ENCODE measurements at regions not wholly inside any gene's neighbourhood (a gene's known extent, or its start where the extent isn't known, plus 50 kb on each side); places are given as distances from the start of the nearest gene placed in this dataset.

- no peaks in the 10 kb centered on the region for H3K36me3 Mint-ChIP-seq (ENCODE audit: insufficient read depth, unreplicated experiment)
- peaks cover 77% of the 10 kb centered on the region for H3K27me3 Mint-ChIP-seq (ENCODE audit: unreplicated experiment)
- intact Hi-C loops (cut with micrococcal nuclease; ENCODE audit: unreplicated experiment), result no loop called here
- CTCF ChIA-PET, result no interaction called here
- H3K4me1 Mint-ChIP-seq (ENCODE audit: low read depth, unreplicated experiment), result no peaks in the 10 kb centered on the region
- TF ChIP-seq CTCF (IDR thresholded peaks at IDR 0.05; ENCODE audit: unreplicated experiment), result no peak
- DNase-seq, result no peak
- no peak overlapping the region for H3K27ac Mint-ChIP-seq (ENCODE audit: unreplicated experiment)
- no peaks in the 10 kb centered on the region for H3K9me3 Mint-ChIP-seq (ENCODE audit: low read depth, unreplicated experiment)
- no TSS peak for BruUV-seq (replicated peaks)
- H3K4me3 Mint-ChIP-seq (ENCODE audit: low read depth, unreplicated experiment), result no peak overlapping the region
Measured at GRCh38 chr3:13125092-13126015, 52.1 kb upstream of the IQSEC1 start.

GRCh38 chr3:13124631-13125030, 51.4 kb upstream of the IQSEC1 start:
- Mint-ChIP-seq H3K4me3 (ENCODE audit: low read depth, unreplicated experiment) (no peak overlapping the region), H3K27me3 (ENCODE audit: unreplicated experiment) (peaks cover 82% of the 10 kb centered on the region), H3K27ac (ENCODE audit: unreplicated experiment) (no peak overlapping the region), H3K4me1 (ENCODE audit: low read depth, unreplicated experiment) (no peaks in the 10 kb centered on the region), H3K36me3 (ENCODE audit: insufficient read depth, unreplicated experiment) (no peaks in the 10 kb centered on the region), H3K9me3 (ENCODE audit: low read depth, unreplicated experiment) (no peaks in the 10 kb centered on the region)
- intact Hi-C loops (cut with micrococcal nuclease; ENCODE audit: unreplicated experiment), result no loop called here
- no peak for TF ChIP-seq CTCF (IDR thresholded peaks at IDR 0.05; ENCODE audit: unreplicated experiment)
- CTCF ChIA-PET, result no interaction called here
- no peak for DNase-seq
- BruUV-seq (replicated peaks), result no TSS peak

- no peak overlapping the region for H3K4me3 Mint-ChIP-seq (ENCODE audit: low read depth, unreplicated experiment)
Measured at GRCh38 chr3:13123765-13124164, 50.5 kb upstream of the IQSEC1 start.

GRCh38 chr3:13123013-13123654, 49.9 kb upstream of the IQSEC1 start:
- H3K4me1 Mint-ChIP-seq (ENCODE audit: low read depth, unreplicated experiment), result no peaks in the 10 kb centered on the region
- CTCF ChIA-PET, result no interaction called here
- no peaks in the 10 kb centered on the region for H3K36me3 Mint-ChIP-seq (ENCODE audit: insufficient read depth, unreplicated experiment)
- no peak for DNase-seq
- TF ChIP-seq CTCF (IDR thresholded peaks at IDR 0.05; ENCODE audit: unreplicated experiment), result no peak
- no peaks in the 10 kb centered on the region for H3K9me3 Mint-ChIP-seq (ENCODE audit: low read depth, unreplicated experiment)
- no peak overlapping the region for H3K27ac Mint-ChIP-seq (ENCODE audit: unreplicated experiment)
- BruUV-seq (replicated peaks), result no TSS peak
- intact Hi-C loops (cut with micrococcal nuclease; ENCODE audit: unreplicated experiment), result no loop called here
- no peak overlapping the region for H3K4me3 Mint-ChIP-seq (ENCODE audit: low read depth, unreplicated experiment)
- peaks cover 92% of the 10 kb centered on the region for H3K27me3 Mint-ChIP-seq (ENCODE audit: unreplicated experiment)

More at GRCh38 chr3:13123765-13124164, 50.5 kb upstream of the IQSEC1 start:
- peaks cover 91% of the 10 kb centered on the region for H3K27me3 Mint-ChIP-seq (ENCODE audit: unreplicated experiment)
- CTCF ChIA-PET, result no interaction called here
- intact Hi-C loops (cut with micrococcal nuclease; ENCODE audit: unreplicated experiment), result no loop called here
- no peaks in the 10 kb centered on the region for H3K9me3 Mint-ChIP-seq (ENCODE audit: low read depth, unreplicated experiment)
- no TSS peak for BruUV-seq (replicated peaks)
- no peak for DNase-seq
- H3K36me3 Mint-ChIP-seq (ENCODE audit: insufficient read depth, unreplicated experiment), result no peaks in the 10 kb centered on the region
- TF ChIP-seq CTCF (IDR thresholded peaks at IDR 0.05; ENCODE audit: unreplicated experiment), result no peak
- H3K4me1 Mint-ChIP-seq (ENCODE audit: low read depth, unreplicated experiment), result no peaks in the 10 kb centered on the region
- H3K27ac Mint-ChIP-seq (ENCODE audit: unreplicated experiment), result no peak overlapping the region
